AG08395 (cell line): ENCODE measurements at regions not wholly inside any gene's neighbourhood (a gene's known extent, or its start where the extent isn't known, plus 50 kb on each side); places are given as distances from the start of the nearest gene placed in this dataset.
"Not testable (repeated sequence)": the region's sequence is repeated elsewhere in the genome, so short reads cannot be mapped to it uniquely, and the experiment has no call there.

ENCODE experiments used
- DNase-seq: peaks from one replicate; pipeline ENCODE4 v3.0.0; 2012; ENCODE audit warnings: mixed read lengths, low spot score

DNA sequence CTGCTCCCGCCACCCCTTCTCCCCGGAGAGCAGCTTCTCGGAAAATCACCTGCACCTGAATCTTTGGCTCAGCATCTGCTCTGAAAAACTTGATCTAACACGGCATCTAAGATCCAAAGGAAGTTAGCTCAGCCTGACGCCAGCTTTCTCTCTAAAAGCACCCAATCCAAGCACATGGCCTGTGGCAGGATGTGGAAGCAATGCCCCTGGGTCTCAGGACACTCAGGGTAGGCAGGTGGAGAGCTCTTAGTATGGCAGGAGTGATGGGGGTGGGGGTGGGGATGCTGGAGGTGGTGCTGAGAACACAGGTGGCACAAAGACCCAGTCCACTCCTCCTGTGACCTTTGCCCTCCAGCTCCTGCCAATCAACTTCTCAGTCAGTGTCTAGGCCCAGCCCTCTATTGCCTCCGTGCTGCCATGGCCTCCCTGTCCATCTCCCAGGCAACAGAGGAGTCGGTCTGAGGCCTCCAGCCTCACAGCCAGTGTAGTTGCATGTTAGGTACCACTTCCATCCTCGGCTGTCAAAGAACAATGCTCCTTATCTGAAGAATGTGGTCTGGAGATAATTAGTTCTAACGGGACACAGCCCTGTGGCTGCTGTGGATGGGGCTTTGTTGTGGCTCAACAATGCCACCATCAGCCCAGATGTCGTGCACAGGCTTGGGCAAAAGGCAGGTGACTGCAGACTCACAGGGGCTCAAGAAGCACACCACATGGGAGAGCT lies 180.0 kb upstream of the C14orf180 start:
- DNase-seq: no peak

DNA sequence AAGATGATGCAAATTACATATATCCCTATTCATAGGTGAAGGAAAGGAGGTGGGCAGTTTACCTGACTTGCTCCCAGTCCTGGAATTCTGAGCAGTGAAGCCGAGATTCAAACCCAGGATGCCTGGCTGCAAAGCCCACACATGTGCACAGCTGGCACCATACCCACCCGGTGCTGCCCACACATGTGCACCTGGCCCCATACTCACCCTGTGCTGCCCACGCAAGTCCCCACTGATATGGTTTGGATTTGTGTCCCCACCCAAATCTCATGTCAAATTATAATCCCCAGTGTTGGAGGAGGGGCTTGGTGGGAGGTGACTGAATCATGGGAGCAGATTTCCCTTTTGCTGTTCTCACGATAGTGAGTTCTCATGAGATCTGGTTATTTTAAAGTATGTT lies 179.2 kb upstream of the C14orf180 start:
- DNase-seq: no peak

- DNase-seq: no peak
Observed at GRCh38 chr14:104401785-104402184, 177.8 kb upstream of the C14orf180 start.

GRCh38 chr14:104402303-104402702 lies 177.3 kb upstream of the C14orf180 start:
- DNase-seq: not testable (repeated sequence)

- no peak for DNase-seq
Observed at GRCh38 chr14:104403421-104404220, 175.9 kb upstream of the C14orf180 start.

DNA sequence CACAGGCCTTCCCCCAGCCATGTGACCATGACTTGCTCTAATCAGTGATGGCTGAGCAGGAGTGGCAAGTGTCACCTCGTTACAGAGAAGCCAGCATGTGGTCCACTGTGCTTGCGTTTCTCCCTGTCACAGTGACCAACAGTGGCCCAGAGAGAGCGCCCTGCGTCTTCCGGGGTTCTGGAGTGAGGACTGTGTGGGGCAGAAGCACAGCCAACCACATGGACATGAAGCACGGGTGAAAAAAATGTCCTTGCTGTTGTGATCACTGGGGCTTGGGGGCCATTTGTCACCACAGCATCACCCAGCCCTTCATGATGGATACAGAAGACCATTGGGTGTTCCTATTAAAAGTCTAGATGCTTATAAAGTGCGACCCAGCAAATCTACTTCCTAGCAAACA lies 174.6 kb upstream of the C14orf180 start:
- DNase-seq: no peak

- no peak for DNase-seq
Observed at GRCh38 chr14:104405360-104406226, 174.0 kb upstream of the C14orf180 start.

- no peak for DNase-seq
Observed at GRCh38 chr14:104406831-104407230, 172.7 kb upstream of the C14orf180 start.

GRCh38 chr14:104416383-104416782 lies 163.2 kb upstream of the C14orf180 start:
- no peak for DNase-seq

GRCh38 chr14:104419865-104420505 lies 159.6 kb upstream of the C14orf180 start:
- DNase-seq: no peak

DNA sequence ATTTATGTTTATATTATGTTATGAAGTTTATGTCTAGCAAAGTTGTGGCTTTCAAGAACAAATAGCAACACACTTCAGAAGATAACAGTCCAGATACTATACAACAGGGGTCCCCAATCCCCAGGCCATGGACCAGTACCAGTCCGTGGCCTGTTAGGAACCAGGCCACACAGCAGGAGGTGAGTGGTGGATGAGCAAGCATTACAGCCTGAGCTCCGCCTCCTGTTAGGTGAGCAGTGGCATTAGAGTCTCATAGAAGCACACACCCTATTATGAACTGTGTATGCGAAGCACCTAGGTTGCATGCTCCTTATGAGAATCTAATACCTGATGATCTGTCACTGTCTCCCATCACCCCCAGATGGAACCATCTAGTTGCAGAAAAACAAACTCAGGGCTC lies 159.0 kb upstream of the C14orf180 start:
- not testable (repeated sequence) for DNase-seq

DNA sequence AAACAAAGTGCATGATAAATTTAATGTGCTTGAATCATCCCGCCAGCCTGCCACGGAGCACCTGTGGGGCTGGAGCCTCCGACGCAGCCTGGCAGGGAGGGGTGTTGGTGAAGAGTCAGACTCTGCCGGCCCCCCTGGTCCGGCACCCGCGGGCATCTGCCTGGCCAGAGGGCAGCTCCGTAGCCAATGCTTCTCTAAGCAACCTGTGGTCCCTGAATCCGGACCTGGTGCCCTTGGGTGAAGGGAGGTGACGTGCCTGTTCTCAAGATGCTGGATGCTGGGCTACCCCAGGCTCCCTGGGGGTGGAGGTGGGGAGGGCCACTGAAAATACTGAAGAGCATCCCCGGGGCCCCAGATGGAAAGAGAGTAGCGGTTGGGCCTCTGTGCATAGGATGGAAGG lies 158.6 kb upstream of the C14orf180 start:
- DNase-seq: no peak

DNA sequence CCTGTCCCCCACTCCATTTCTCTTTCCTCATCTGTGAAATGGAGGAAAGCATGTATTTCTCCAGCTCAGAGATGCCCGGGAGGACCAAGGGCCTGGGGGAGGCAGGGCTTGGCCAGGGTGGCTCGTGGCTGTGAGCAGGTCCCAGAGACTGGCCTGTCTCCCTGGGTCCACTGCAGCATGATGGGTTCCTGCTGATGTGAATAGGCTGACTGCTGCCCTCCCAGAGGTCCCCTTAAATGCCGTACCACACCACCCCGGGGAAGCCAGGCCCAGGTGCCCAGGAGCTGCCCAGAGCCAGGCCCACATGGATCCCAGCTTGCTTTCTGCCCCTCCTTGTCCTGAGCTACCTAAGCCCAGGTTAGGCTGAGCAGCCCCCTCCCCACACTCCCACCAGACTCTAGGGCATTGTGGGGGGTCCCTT lies 158.2 kb upstream of the C14orf180 start:
- DNase-seq: no peak

GRCh38 chr14:104421892-104422828 lies 157.4 kb upstream of the C14orf180 start:
- DNase-seq: no peak

DNA sequence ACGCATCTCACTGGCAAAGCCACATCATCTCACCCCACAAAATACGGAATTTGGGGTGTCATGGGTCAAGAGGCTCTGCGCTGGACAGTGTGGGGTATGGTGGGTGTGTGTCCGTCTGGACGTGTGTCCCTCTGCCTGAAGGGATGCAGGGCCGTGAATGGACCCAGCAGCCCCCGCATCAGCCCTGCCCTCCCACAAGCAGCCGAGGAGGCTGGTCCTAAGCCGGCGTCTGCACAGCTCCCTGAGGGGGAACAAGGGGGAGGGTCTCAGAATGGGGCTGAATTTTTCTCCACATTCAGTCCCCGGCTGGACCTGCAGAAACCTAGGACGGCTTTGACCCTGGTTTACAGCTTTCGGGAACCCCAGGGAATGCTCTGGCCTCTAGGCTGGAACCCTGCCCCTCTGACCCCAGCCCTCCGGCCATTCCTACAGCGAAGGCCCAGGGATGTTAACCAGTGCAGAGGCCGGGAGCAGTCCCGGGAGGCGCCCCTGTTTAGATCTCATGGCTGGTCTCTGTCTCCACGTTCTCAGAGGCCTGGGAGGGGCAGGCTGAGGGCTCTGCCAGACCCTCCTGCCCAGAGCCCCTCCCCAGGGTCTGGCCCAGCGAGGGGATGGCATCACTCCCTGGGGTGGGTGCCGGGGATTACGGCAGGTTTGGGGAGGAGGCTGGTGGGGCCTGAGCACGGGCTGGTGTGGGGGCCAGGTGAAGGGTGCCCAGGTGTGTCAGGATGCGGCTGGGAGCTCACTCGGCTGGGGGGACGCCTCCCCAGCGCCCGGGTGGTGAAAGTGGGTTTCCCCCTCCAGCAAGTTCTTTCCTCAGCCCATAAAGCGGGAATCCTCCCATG lies 156.5 kb upstream of the C14orf180 start:
- no peak for DNase-seq

DNA sequence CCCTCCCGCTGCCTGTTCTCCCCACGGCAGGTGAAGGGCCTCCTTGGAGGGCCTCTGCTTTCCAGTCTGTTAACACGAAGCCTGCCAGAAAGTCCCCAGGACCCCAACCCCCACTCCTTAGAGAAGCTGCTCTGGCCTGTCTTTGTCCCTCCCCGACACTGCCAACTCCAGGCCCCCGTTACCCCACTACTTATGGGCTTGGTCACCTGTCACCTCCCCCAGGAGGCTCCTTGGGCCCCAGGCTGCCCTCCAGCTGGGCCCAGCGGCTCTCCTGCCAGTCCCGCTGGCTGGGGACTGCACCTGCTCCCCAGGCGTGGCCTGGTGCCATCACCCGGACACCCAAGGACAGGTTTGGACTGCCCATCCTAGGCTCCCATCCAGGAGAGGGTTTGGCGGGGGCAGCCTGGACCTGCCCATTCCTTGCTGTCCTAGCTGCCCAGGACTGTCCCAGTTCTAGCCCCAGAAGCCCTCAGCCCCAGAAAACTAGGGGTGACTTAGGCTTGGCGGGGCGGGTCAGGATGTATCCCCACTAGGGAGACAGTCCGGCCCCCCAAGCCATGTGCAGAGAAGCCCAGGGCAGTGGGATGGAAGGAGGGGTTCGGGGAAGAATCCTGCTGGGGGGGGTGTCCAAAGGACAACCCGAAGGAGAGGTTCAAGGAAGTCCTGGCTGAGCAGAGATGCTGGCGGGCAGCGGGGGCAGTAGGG lies 155.7 kb upstream of the C14orf180 start:
- DNase-seq: no peak

- DNase-seq: no peak
Observed at GRCh38 chr14:104424406-104425072, 155.0 kb upstream of the C14orf180 start.

GRCh38 chr14:104425171-104425681 lies 154.3 kb upstream of the C14orf180 start:
- DNase-seq: no peak
